ENCODE measurements at regions not wholly inside any gene's neighbourhood (a gene's known extent, or its start where the extent isn't known, plus 50 kb on each side); places are given as distances from the start of the nearest gene placed in this dataset.
"Not testable (repeated sequence)": the region's sequence is repeated elsewhere in the genome, so short reads cannot be mapped to it uniquely, and the experiment has no call there.

DNA sequence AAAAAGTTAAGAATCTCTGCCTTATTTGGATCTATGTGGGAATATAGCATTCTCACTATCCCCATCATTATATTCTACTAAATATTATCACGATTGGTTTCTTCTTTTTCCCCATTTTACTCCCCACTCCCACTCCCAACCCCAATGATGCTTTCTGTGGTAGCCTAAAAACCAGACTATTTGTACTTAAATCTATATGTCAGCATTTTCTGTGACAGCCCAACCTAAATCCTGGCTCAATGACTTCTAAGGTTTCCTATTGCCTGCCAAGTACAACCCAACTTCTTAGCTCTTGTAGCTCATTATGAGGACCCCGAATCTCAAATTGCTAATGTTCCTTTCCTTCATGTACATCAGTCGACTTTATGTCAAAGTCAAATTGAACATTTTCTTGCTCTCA, 598.6 kb downstream of the XPNPEP1 start:
- Histone ChIP-seq H3F3A (ENCODE audit: insufficient read depth, low read depth) (no peaks in the 10 kb centered on the region), H3K79me2 (ENCODE audit: low read depth) (no peaks in the 10 kb centered on the region), H3K4me3 (no peak overlapping the region), H3K4me1 (replicated peaks; ENCODE audit: insufficient read depth) (no peaks in the 10 kb centered on the region), H2AFZ (no peak overlapping the region), H3K9me2 (ENCODE audit: insufficient read depth) (no peaks in the 10 kb centered on the region), H3K36me3 (ENCODE audit: low read depth) (no peaks in the 10 kb centered on the region), H3K27ac (no peak overlapping the region), H3K9me3 (ENCODE audit: insufficient read depth, low read depth) (no peaks in the 10 kb centered on the region), H4K20me1 (ENCODE audit: insufficient read depth) (no peaks in the 10 kb centered on the region), H3K27me3 (ENCODE audit: insufficient read depth, low read depth) (no peaks in the 10 kb centered on the region), H3K4me2 (no peak overlapping the region)
- intact Hi-C loops (cut with micrococcal nuclease; ENCODE audit: unreplicated experiment) = no loop called here
- DNase-seq = no peak
- TF ChIP-seq CTCF (conservative IDR thresholded peaks at IDR 0.05) = no peak
- TF ChIP-seq EZH2 (IDR thresholded peaks at IDR 0.05; ENCODE audit: low read depth) = no peak
- ChIA-PET POLR2A (ENCODE audit: unreplicated experiment) (no interaction called here), CTCF (no interaction called here)
- no TSS peak for BruUV-seq (replicated peaks)

DNA sequence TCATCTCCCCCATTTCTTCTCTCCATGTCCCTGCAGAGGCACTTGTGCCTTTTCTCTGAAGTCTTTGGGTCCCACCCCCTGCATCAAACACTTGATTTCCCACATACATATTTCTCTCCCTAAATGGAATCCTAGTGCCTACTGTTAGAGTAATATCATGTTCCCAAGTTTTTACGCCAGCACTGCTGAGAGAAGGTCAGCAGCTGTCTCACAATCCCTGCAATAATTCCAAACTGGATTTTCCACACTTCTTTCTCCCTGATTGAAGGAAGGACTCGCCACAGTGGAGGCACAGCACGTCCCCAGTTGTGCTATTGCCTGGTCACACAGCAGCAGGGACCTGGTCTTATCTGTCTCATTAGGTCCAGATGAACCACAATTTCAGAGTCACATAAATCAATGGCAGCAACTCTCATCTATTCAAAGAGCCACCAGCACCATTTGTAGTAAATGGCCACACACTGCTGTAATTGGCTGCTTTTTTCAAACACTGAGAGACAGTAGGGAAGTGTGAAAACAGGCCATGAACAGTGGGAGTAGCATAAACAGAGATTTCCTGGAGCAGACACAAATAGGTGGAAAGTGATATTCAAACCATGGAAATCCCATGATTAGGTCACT, 605.5 kb downstream of the XPNPEP1 start:
- Histone ChIP-seq H3K27ac (no peak overlapping the region), H3K9me2 (ENCODE audit: insufficient read depth) (no peaks in the 10 kb centered on the region), H3K36me3 (ENCODE audit: low read depth) (no peaks in the 10 kb centered on the region), H3K9me3 (ENCODE audit: insufficient read depth, low read depth) (no peaks in the 10 kb centered on the region), H3K4me3 (no peak overlapping the region), H2AFZ (no peak overlapping the region), H3K4me1 (replicated peaks; ENCODE audit: insufficient read depth) (no peaks in the 10 kb centered on the region), H4K20me1 (ENCODE audit: insufficient read depth) (no peaks in the 10 kb centered on the region), H3K4me2 (no peak overlapping the region), H3K27me3 (ENCODE audit: insufficient read depth, low read depth) (no peaks in the 10 kb centered on the region), H3F3A (ENCODE audit: insufficient read depth, low read depth) (no peaks in the 10 kb centered on the region), H3K79me2 (ENCODE audit: low read depth) (no peaks in the 10 kb centered on the region)
- ChIA-PET CTCF (interaction anchor here (0.6 kb wide), 1 partner anchor 82 kb away, joined by 3 read pairs; no protein-coding TSS in a partner anchor), POLR2A (ENCODE audit: unreplicated experiment) (no interaction called here)
- TF ChIP-seq CTCF (conservative IDR thresholded peaks at IDR 0.05) = no peak
- no peak for TF ChIP-seq EZH2 (IDR thresholded peaks at IDR 0.05; ENCODE audit: low read depth)
- no peak for DNase-seq
- no TSS peak for BruUV-seq (replicated peaks)
- intact Hi-C loops (cut with micrococcal nuclease; ENCODE audit: unreplicated experiment) = no loop called here

- H3K4me2 ChIP-seq; BruUV-seq (replicated peaks); POLR2A ChIA-PET (ENCODE audit: unreplicated experiment); H3F3A ChIP-seq (ENCODE audit: insufficient read depth, low read depth); H3K27ac ChIP-seq; H3K9me2 ChIP-seq (ENCODE audit: insufficient read depth); H4K20me1 ChIP-seq (ENCODE audit: insufficient read depth); CTCF ChIA-PET; H3K4me3 ChIP-seq; H3K4me1 ChIP-seq (replicated peaks; ENCODE audit: insufficient read depth); intact Hi-C loops (cut with micrococcal nuclease; ENCODE audit: unreplicated experiment); H3K27me3 ChIP-seq (ENCODE audit: insufficient read depth, low read depth); H3K79me2 ChIP-seq (ENCODE audit: low read depth); DNase-seq; H3K36me3 ChIP-seq (ENCODE audit: low read depth); H2AFZ ChIP-seq; H3K9me3 ChIP-seq (ENCODE audit: insufficient read depth, low read depth): not testable (repeated sequence)
Measured at GRCh38 chr10:109314016-109314415, 609.3 kb downstream of the XPNPEP1 start.

- H3K36me3 ChIP-seq (ENCODE audit: low read depth); H3K79me2 ChIP-seq (ENCODE audit: low read depth); H3F3A ChIP-seq (ENCODE audit: insufficient read depth, low read depth); DNase-seq; H3K27ac ChIP-seq; H3K4me1 ChIP-seq (replicated peaks; ENCODE audit: insufficient read depth); H3K4me2 ChIP-seq; H3K9me3 ChIP-seq (ENCODE audit: insufficient read depth, low read depth); intact Hi-C loops (cut with micrococcal nuclease; ENCODE audit: unreplicated experiment); BruUV-seq (replicated peaks); POLR2A ChIA-PET (ENCODE audit: unreplicated experiment); H3K9me2 ChIP-seq (ENCODE audit: insufficient read depth); H2AFZ ChIP-seq; H3K27me3 ChIP-seq (ENCODE audit: insufficient read depth, low read depth); H3K4me3 ChIP-seq; H4K20me1 ChIP-seq (ENCODE audit: insufficient read depth); CTCF ChIA-PET: not testable (repeated sequence)
Measured at GRCh38 chr10:109312555-109312954, 610.8 kb downstream of the XPNPEP1 start.

Data from PC-9 (cell line).